ENCODE measurements at regions not wholly inside any gene's neighbourhood (a gene's known extent, or its start where the extent isn't known, plus 50 kb on each side); places are given as distances from the start of the nearest gene placed in this dataset.

DNA sequence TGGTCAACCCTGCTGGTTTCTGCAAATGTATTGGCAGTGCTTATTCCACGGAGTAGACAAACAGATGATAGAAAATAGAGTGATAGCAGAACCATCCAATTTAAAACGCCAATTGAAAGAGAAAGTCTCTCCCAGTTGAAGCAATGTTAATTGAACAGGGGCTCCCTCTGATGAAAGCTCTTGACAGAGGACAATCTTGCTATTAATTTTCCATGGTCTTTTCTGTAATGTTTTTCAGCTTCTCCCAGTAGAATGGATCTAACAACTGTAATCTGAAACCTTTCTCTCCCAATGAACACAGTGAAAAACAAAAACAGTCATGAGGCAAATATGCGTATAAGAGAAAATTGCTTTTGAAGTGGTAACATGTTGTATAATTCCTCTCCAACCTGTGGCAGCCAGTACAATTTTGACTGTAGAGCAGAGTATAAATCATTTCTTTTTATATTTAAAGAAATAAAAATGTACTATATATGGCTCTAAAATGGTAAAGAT lies 225.1 kb upstream of the GALNTL6 start:
- no peak for TF ChIP-seq GATA2 (IDR thresholded peaks at IDR 0.05; ENCODE audit: low read depth, low read length)
- TF ChIP-seq GATA3 (IDR thresholded peaks at IDR 0.05; ENCODE audit: low read depth, low read length): no peak

All from SH-SY5Y (cell line).